Breast epithelium (tissue), 4 donors: ENCODE measurements at regions not wholly inside any gene's neighbourhood (a gene's known extent, or its start where the extent isn't known, plus 50 kb on each side); places are given as distances from the start of the nearest gene placed in this dataset.

Source experiments
- DNase-seq, 2 donors: peaks; one replicate each; pipeline ENCODE4 v3.0.0-alpha.2; 2019; ENCODE audit warnings: low spot score in 2 of 2
- H3K27ac ChIP-seq, 2 donors: fragments of 200-600 bp; sonication (generic) in 1 of 2; one replicate each; pipeline ENCODE4 v1.5.1; 2016 to 2019; ENCODE audit warnings: mild to moderate bottlenecking in 1 of 2
- H3K27me3 ChIP-seq, 2 donors: fragments of 200-600 bp; sonication (generic) in 1 of 2; one replicate each; pipeline versions ENCODE4 v1.5.1 to v1.6.0; 2017 to 2019; ENCODE audit warnings: control low read depth in 1 of 2, mild to moderate bottlenecking in 1 of 2
- H3K36me3 ChIP-seq: fragments of 200-600 bp; one replicate; pipeline ENCODE4 v1.5.1; 2019
- H3K4me1 ChIP-seq, 2 donors: fragments of 200-600 bp; sonication (generic); one replicate each; pipeline ENCODE4 v1.5.1; 2016 to 2019; ENCODE audit warnings: control low read depth in 1 of 2
- H3K4me3 ChIP-seq, 3 donors: fragments of 200-600 bp; sonication (generic); 1 replicate in 2 of 3; 2 replicates in 1 of 3; pipeline ENCODE4 v1.5.1; 2016 to 2019; ENCODE audit warnings: mild to moderate bottlenecking in 3 of 3, moderate library complexity in 2 of 3
- H3K9me3 ChIP-seq, 2 donors: fragments of 200-600 bp; sonication (generic) in 1 of 2; one replicate each; pipeline ENCODE4 v1.5.1; 2016 to 2019; ENCODE audit warnings: control low read depth in 1 of 2
- CTCF ChIP-seq, 3 donors: fragments of 450-650 bp; IDR thresholded peaks; one replicate each; pipeline ENCODE4 v1.5.1; 2016 to 2017; ENCODE audit warnings: antibody characterized with exemption in 3 of 3, mild to moderate bottlenecking in 3 of 3, moderate library complexity in 3 of 3
- POLR2A ChIP-seq: fragments of 450-650 bp; IDR thresholded peaks from one replicate; pipeline ENCODE4 v1.6.1; 2016; ENCODE audit warnings: antibody characterized with exemption, mild to moderate bottlenecking, moderate library complexity
- POLR2AphosphoS5 ChIP-seq, 3 donors: sonication (generic); formaldehyde crosslinking; IDR thresholded peaks; one replicate each; pipeline ENCODE4 v1.6.1; 2017; ENCODE audit warnings: antibody characterized with exemption in 3 of 3
- intact Hi-C: fragments of 100-400 bp; cut with DNase I; formaldehyde crosslinking; loops from one replicate; pipeline ENCODE4 v1.15.1; 2023; ENCODE audit warnings: low total_unique reads

GRCh38 chr3:162547321-162547720, 1050.7 kb downstream of the OTOL1 start:
- no peaks in the 10 kb centered on the region for H3K27me3 ChIP-seq
- no peak for DNase-seq
- no peaks in the 10 kb centered on the region for H3K36me3 ChIP-seq
- TF ChIP-seq POLR2A: no peak
- no peak for TF ChIP-seq CTCF (IDR thresholded peaks at IDR 0.05)
- TF ChIP-seq POLR2AphosphoS5 (IDR thresholded peaks at IDR 0.05): no peak
- H3K9me3 ChIP-seq: no peaks in the 10 kb centered on the region
- intact Hi-C loops: no loop called here
- no peak overlapping the region for H3K27ac ChIP-seq
- H3K4me1 ChIP-seq: no peaks in the 10 kb centered on the region
- no peak overlapping the region for H3K4me3 ChIP-seq

- DNase-seq: no peak
- intact Hi-C loops: no loop called here
- Histone ChIP-seq H3K27me3 (no peaks in the 10 kb centered on the region), H3K4me1 (no peaks in the 10 kb centered on the region), H3K27ac (no peak overlapping the region), H3K4me3 (no peak overlapping the region), H3K36me3 (no peaks in the 10 kb centered on the region), H3K9me3 (no peaks in the 10 kb centered on the region)
- TF ChIP-seq POLR2AphosphoS5 (IDR thresholded peaks at IDR 0.05): no peak
- TF ChIP-seq CTCF (IDR thresholded peaks at IDR 0.05): no peak
- TF ChIP-seq POLR2A: no peak
Observed at GRCh38 chr3:162555761-162556160, 1059.2 kb downstream of the OTOL1 start.

- Histone ChIP-seq H3K4me1 (no peaks in the 10 kb centered on the region), H3K4me3 (no peak overlapping the region), H3K27me3 (no peaks in the 10 kb centered on the region), H3K9me3 (no peaks in the 10 kb centered on the region), H3K36me3 (no peaks in the 10 kb centered on the region), H3K27ac (no peak overlapping the region)
- intact Hi-C loops: no loop called here
- no peak for TF ChIP-seq POLR2A
- no peak for TF ChIP-seq POLR2AphosphoS5 (IDR thresholded peaks at IDR 0.05)
- TF ChIP-seq CTCF (IDR thresholded peaks at IDR 0.05): no peak
- no peak for DNase-seq
Observed at GRCh38 chr3:162558016-162558415, 1061.4 kb downstream of the OTOL1 start.

- no peak overlapping the region for H3K4me3 ChIP-seq
- no peak for DNase-seq
- no peaks in the 10 kb centered on the region for H3K36me3 ChIP-seq
- H3K27ac ChIP-seq: no peak overlapping the region
- no peaks in the 10 kb centered on the region for H3K4me1 ChIP-seq
- H3K9me3 ChIP-seq: no peaks in the 10 kb centered on the region
- TF ChIP-seq POLR2AphosphoS5 (IDR thresholded peaks at IDR 0.05) (no peak), POLR2A (no peak), CTCF (IDR thresholded peaks at IDR 0.05) (no peak)
- intact Hi-C loops: no loop called here
- no peaks in the 10 kb centered on the region for H3K27me3 ChIP-seq
Observed at GRCh38 chr3:162568706-162569105, 1072.1 kb downstream of the OTOL1 start.

- H3K4me1 ChIP-seq: no peaks in the 10 kb centered on the region
- TF ChIP-seq POLR2A (no peak), POLR2AphosphoS5 (IDR thresholded peaks at IDR 0.05) (no peak), CTCF (IDR thresholded peaks at IDR 0.05) (no peak)
- intact Hi-C loops: no loop called here
- no peaks in the 10 kb centered on the region for H3K27me3 ChIP-seq
- DNase-seq: no peak
- H3K36me3 ChIP-seq: no peaks in the 10 kb centered on the region
- no peak overlapping the region for H3K4me3 ChIP-seq
- no peak overlapping the region for H3K27ac ChIP-seq
- H3K9me3 ChIP-seq: no peaks in the 10 kb centered on the region
Observed at GRCh38 chr3:162569314-162569713, 1072.7 kb downstream of the OTOL1 start.
